ENCODE measurements at regions not wholly inside any gene's neighbourhood (a gene's known extent, or its start where the extent isn't known, plus 50 kb on each side); places are given as distances from the start of the nearest gene placed in this dataset.
A peak's percentile ranks its signal among the peaks of the same experiment; 100 is the strongest.

- no peak for DNase-seq (ENCODE audit: extremely low read depth in 1 of 11, low read depth in 9 of 11, low spot score in 4 of 11)
Observed at GRCh38 chr12:71071536-71072097, 86.2 kb downstream of the TSPAN8 start.

- no peak for DNase-seq (ENCODE audit: extremely low read depth in 1 of 11, low read depth in 9 of 11, low spot score in 4 of 11)
Observed at GRCh38 chr12:71070416-71071128, 87.2 kb downstream of the TSPAN8 start.

GRCh38 chr12:71069311-71069710, 88.5 kb downstream of the TSPAN8 start:
- no peak for DNase-seq (ENCODE audit: extremely low read depth in 1 of 11, low read depth in 9 of 11, low spot score in 4 of 11)

- no peak for DNase-seq (ENCODE audit: extremely low read depth in 1 of 11, low read depth in 9 of 11, low spot score in 4 of 11)
Observed at GRCh38 chr12:71063087-71063486, 94.7 kb downstream of the TSPAN8 start.

- DNase-seq (ENCODE audit: extremely low read depth in 1 of 11, low read depth in 9 of 11, low spot score in 4 of 11): peak in 5 of 11 donors; percentile 10 to 46 (median 16)
Observed at GRCh38 chr12:71061451-71061850, 96.3 kb downstream of the TSPAN8 start.

- DNase-seq (ENCODE audit: extremely low read depth in 1 of 11, low read depth in 9 of 11, low spot score in 4 of 11): no peak
Observed at GRCh38 chr12:71060426-71060825, 97.4 kb downstream of the TSPAN8 start.

GRCh38 chr12:71057330-71057729, 100.5 kb downstream of the TSPAN8 start:
- no peak for DNase-seq (ENCODE audit: extremely low read depth in 1 of 11, low read depth in 9 of 11, low spot score in 4 of 11)

- DNase-seq (ENCODE audit: extremely low read depth in 1 of 11, low read depth in 9 of 11, low spot score in 4 of 11): no peak
Observed at GRCh38 chr12:71054551-71054950, 103.2 kb downstream of the TSPAN8 start.

- DNase-seq (ENCODE audit: extremely low read depth in 1 of 11, low read depth in 9 of 11, low spot score in 4 of 11): no peak
Observed at GRCh38 chr12:71046215-71046614, 111.6 kb downstream of the TSPAN8 start.

- DNase-seq (ENCODE audit: extremely low read depth in 1 of 11, low read depth in 9 of 11, low spot score in 4 of 11): no peak
Observed at GRCh38 chr12:71045781-71046180, 112.0 kb downstream of the TSPAN8 start.

- DNase-seq (ENCODE audit: extremely low read depth in 1 of 11, low read depth in 9 of 11, low spot score in 4 of 11): no peak
Observed at GRCh38 chr12:71041476-71041875, 116.3 kb downstream of the TSPAN8 start.

GRCh38 chr12:71038960-71039359, 118.4 kb upstream of the PTPRR start:
- DNase-seq (ENCODE audit: extremely low read depth in 1 of 11, low read depth in 9 of 11, low spot score in 4 of 11): no peak

GRCh38 chr12:71036526-71036925, 116.0 kb upstream of the PTPRR start:
- DNase-seq (ENCODE audit: extremely low read depth in 1 of 11, low read depth in 9 of 11, low spot score in 4 of 11): no peak

- DNase-seq (ENCODE audit: extremely low read depth in 1 of 11, low read depth in 9 of 11, low spot score in 4 of 11): no peak
Observed at GRCh38 chr12:71032933-71033332, 112.4 kb upstream of the PTPRR start.

GRCh38 chr12:71029302-71029701, 108.8 kb upstream of the PTPRR start:
- DNase-seq (ENCODE audit: extremely low read depth in 1 of 11, low read depth in 9 of 11, low spot score in 4 of 11): no peak

- no peak for DNase-seq (ENCODE audit: extremely low read depth in 1 of 11, low read depth in 9 of 11, low spot score in 4 of 11)
Observed at GRCh38 chr12:71027856-71028255, 107.3 kb upstream of the PTPRR start.

GRCh38 chr12:71024827-71025226, 104.3 kb upstream of the PTPRR start:
- no peak for DNase-seq (ENCODE audit: extremely low read depth in 1 of 11, low read depth in 9 of 11, low spot score in 4 of 11)

- DNase-seq (ENCODE audit: extremely low read depth in 1 of 11, low read depth in 9 of 11, low spot score in 4 of 11): no peak
Observed at GRCh38 chr12:71024281-71024680, 103.7 kb upstream of the PTPRR start.

GRCh38 chr12:71021491-71021890, 101.0 kb upstream of the PTPRR start:
- DNase-seq (ENCODE audit: extremely low read depth in 1 of 11, low read depth in 9 of 11, low spot score in 4 of 11): no peak

- DNase-seq (ENCODE audit: extremely low read depth in 1 of 11, low read depth in 9 of 11, low spot score in 4 of 11): no peak
Observed at GRCh38 chr12:71019282-71019831, 98.8 kb upstream of the PTPRR start.

- no peak for DNase-seq (ENCODE audit: extremely low read depth in 1 of 11, low read depth in 9 of 11, low spot score in 4 of 11)
Observed at GRCh38 chr12:71018682-71019081, 98.1 kb upstream of the PTPRR start.
